OCI-LY1 (cell line): ENCODE measurements at regions not wholly inside any gene's neighbourhood (a gene's known extent, or its start where the extent isn't known, plus 50 kb on each side); places are given as distances from the start of the nearest gene placed in this dataset.

Experiments used
- CTCF ChIP-seq: fragments of 200-600 bp; sonication (generic), shearing (Covaris generic); IDR thresholded peaks from 2 replicates; pipeline ENCODE4 v1.5.1; 2017; ENCODE audit warnings: mild to moderate bottlenecking, antibody characterized with exemption, low read length, moderate library complexity, mixed read lengths
- EZH2 ChIP-seq: fragments of 200-600 bp; sonication (generic), shearing (Covaris generic); IDR thresholded peaks from 2 replicates; pipeline ENCODE4 v1.8.0; 2017; ENCODE audit warnings: borderline replicate concordance, mixed run types, mild to moderate bottlenecking, antibody characterized with exemption, low read length, moderate library complexity, mixed read lengths

GRCh38 chr5:86011937-86012336, 605.8 kb upstream of the COX7C start:
- TF ChIP-seq EZH2 (no peak), CTCF (no peak)
